ENCODE measurements at regions not wholly inside any gene's neighbourhood (a gene's known extent, or its start where the extent isn't known, plus 50 kb on each side); places are given as distances from the start of the nearest gene placed in this dataset.
"Not testable (repeated sequence)": the region's sequence is repeated elsewhere in the genome, so short reads cannot be mapped to it uniquely, and the experiment has no call there.

GRCh38 chr15:21174761-21175160 lies 265.5 kb downstream of the POTEB3 start:
- ATAC-seq; H3K4me2 ChIP-seq; H3K9me3 ChIP-seq; FAIRE-seq; H3K4me3 ChIP-seq; H3K4me1 ChIP-seq; POLR2A ChIA-PET; H3K27ac ChIP-seq; CTCF ChIA-PET; DNase-seq (ENCODE audit: low read depth in 1 of 2, low spot score in 1 of 2): not testable (repeated sequence)
- 78% methylated on average over 22 of the region's 36 CpGs for WGBS (ENCODE audit: missing lambda C conversion rate)

- H3K4me3 ChIP-seq; H3K9me3 ChIP-seq; DNase-seq (ENCODE audit: low read depth in 1 of 2, low spot score in 1 of 2); POLR2A ChIA-PET; FAIRE-seq; H3K4me1 ChIP-seq; H3K4me2 ChIP-seq; H3K27ac ChIP-seq; CTCF ChIA-PET; ATAC-seq: not testable (repeated sequence)
- WGBS (ENCODE audit: missing lambda C conversion rate), result 65% methylated on average over 14 of the region's 24 CpGs
Measured at GRCh38 chr15:21151203-21151966, 285.3 kb upstream of the POTEB2 start.

GRCh38 chr15:21148136-21148535 lies 282.0 kb upstream of the POTEB2 start:
- ATAC-seq; H3K4me2 ChIP-seq; H3K27ac ChIP-seq; H3K9me3 ChIP-seq; FAIRE-seq; H3K4me3 ChIP-seq; POLR2A ChIA-PET; CTCF ChIA-PET; DNase-seq (ENCODE audit: low read depth in 1 of 2, low spot score in 1 of 2); H3K4me1 ChIP-seq: not testable (repeated sequence)
- 51% methylated on average over 4 of the region's 5 CpGs for WGBS (ENCODE audit: missing lambda C conversion rate)

- WGBS (ENCODE audit: missing lambda C conversion rate), result 29% methylated on average over 2 of the region's 7 CpGs
- FAIRE-seq; POLR2A ChIA-PET; ATAC-seq; H3K9me3 ChIP-seq; H3K4me3 ChIP-seq; CTCF ChIA-PET; H3K4me1 ChIP-seq; DNase-seq (ENCODE audit: low read depth in 1 of 2, low spot score in 1 of 2): not testable (repeated sequence)
- Histone ChIP-seq H3K27ac (peak overlapping the region; percentile 47 to 71; a peak in 2 of 6 replicates), H3K4me2 (peak overlapping the region; percentile 41; the same call in 1 of the 3 replicates)
Measured at GRCh38 chr15:21133893-21134292, 267.8 kb upstream of the POTEB2 start.

GRCh38 chr15:21112271-21113053 lies 246.3 kb upstream of the POTEB2 start:
- ATAC-seq; H3K4me2 ChIP-seq; H3K9me3 ChIP-seq; CTCF ChIA-PET; DNase-seq (ENCODE audit: low read depth in 1 of 2, low spot score in 1 of 2); H3K4me1 ChIP-seq; FAIRE-seq; H3K27ac ChIP-seq; POLR2A ChIA-PET; H3K4me3 ChIP-seq: not testable (repeated sequence)
- 39% methylated on average over 2 of the region's 4 CpGs for WGBS (ENCODE audit: missing lambda C conversion rate)

GRCh38 chr15:21111861-21112260 lies 245.7 kb upstream of the POTEB2 start:
- FAIRE-seq; H3K4me3 ChIP-seq; CTCF ChIA-PET; H3K4me1 ChIP-seq; H3K9me3 ChIP-seq; ATAC-seq; H3K27ac ChIP-seq; H3K4me2 ChIP-seq; DNase-seq (ENCODE audit: low read depth in 1 of 2, low spot score in 1 of 2); POLR2A ChIA-PET: not testable (repeated sequence)
- WGBS (ENCODE audit: missing lambda C conversion rate), result 33% methylated on average over 1 of the region's 2 CpGs

GRCh38 chr15:21111172-21111571 lies 245.1 kb upstream of the POTEB2 start:
- H3K4me1 ChIP-seq; H3K4me3 ChIP-seq; CTCF ChIA-PET; FAIRE-seq; H3K4me2 ChIP-seq; H3K9me3 ChIP-seq; DNase-seq (ENCODE audit: low read depth in 1 of 2, low spot score in 1 of 2); H3K27ac ChIP-seq; POLR2A ChIA-PET; ATAC-seq: not testable (repeated sequence)
- 0% methylated on average over 1 of the region's 4 CpGs for WGBS (ENCODE audit: missing lambda C conversion rate)

- H3K4me3 ChIP-seq; H3K4me1 ChIP-seq; H3K4me2 ChIP-seq; CTCF ChIA-PET; DNase-seq (ENCODE audit: low read depth in 1 of 2, low spot score in 1 of 2); H3K27ac ChIP-seq; POLR2A ChIA-PET; H3K9me3 ChIP-seq; ATAC-seq; FAIRE-seq: not testable (repeated sequence)
- WGBS (ENCODE audit: missing lambda C conversion rate), result 7% methylated on average over 5 of the region's 5 CpGs
Measured at GRCh38 chr15:21110187-21110804, 244.2 kb upstream of the POTEB2 start.

GRCh38 chr15:21108384-21108783 lies 242.3 kb upstream of the POTEB2 start:
- H3K4me3 ChIP-seq; H3K4me1 ChIP-seq; H3K9me3 ChIP-seq; DNase-seq (ENCODE audit: low read depth in 1 of 2, low spot score in 1 of 2); FAIRE-seq; POLR2A ChIA-PET; H3K4me2 ChIP-seq; H3K27ac ChIP-seq; CTCF ChIA-PET; ATAC-seq: not testable (repeated sequence)
- WGBS (ENCODE audit: missing lambda C conversion rate), result no CpG with 5 or more reads among the region's 3 CpGs

GRCh38 chr15:21107399-21108381 lies 241.6 kb upstream of the POTEB2 start:
- POLR2A ChIA-PET; CTCF ChIA-PET; H3K9me3 ChIP-seq; H3K4me3 ChIP-seq; H3K27ac ChIP-seq; DNase-seq (ENCODE audit: low read depth in 1 of 2, low spot score in 1 of 2); FAIRE-seq; H3K4me1 ChIP-seq; H3K4me2 ChIP-seq; ATAC-seq: not testable (repeated sequence)
- no CpG with 5 or more reads among the region's 10 CpGs for WGBS (ENCODE audit: missing lambda C conversion rate)

Data from A549 (cell line).